COR-L47 (cell line): ENCODE measurements at regions not wholly inside any gene's neighbourhood (a gene's known extent, or its start where the extent isn't known, plus 50 kb on each side); places are given as distances from the start of the nearest gene placed in this dataset.
"Not testable (repeated sequence)": the region's sequence is repeated elsewhere in the genome, so short reads cannot be mapped to it uniquely, and the experiment has no call there.

ENCODE experiments used
- DNase-seq: peaks from one replicate; lab custom pipeline; 2025; lab: John Stamatoyannopoulos, UW

GRCh38 chr2:22126106-22126505 lies 1002.3 kb downstream of the TDRD15 start:
- no peak for DNase-seq

- no peak for DNase-seq
Observed at GRCh38 chr2:22126978-22127377, 1003.2 kb downstream of the TDRD15 start.

GRCh38 chr2:22134421-22134820 lies 1010.7 kb downstream of the TDRD15 start:
- DNase-seq: no peak

- no peak for DNase-seq
Observed at GRCh38 chr2:22136446-22136845, 1012.7 kb downstream of the TDRD15 start.

- DNase-seq: no peak
Observed at GRCh38 chr2:22143840-22144239, 1020.1 kb downstream of the TDRD15 start.

- no peak for DNase-seq
Observed at GRCh38 chr2:22153931-22154613, 1030.3 kb downstream of the TDRD15 start.

GRCh38 chr2:22156661-22157060 lies 1032.9 kb downstream of the TDRD15 start:
- not testable (repeated sequence) for DNase-seq

GRCh38 chr2:22167256-22167655 lies 1043.5 kb downstream of the TDRD15 start:
- DNase-seq: no peak

- DNase-seq: no peak
Observed at GRCh38 chr2:22175003-22175402, 1051.2 kb downstream of the TDRD15 start.

- DNase-seq: no peak
Observed at GRCh38 chr2:22185251-22185650, 1061.5 kb downstream of the TDRD15 start.

- DNase-seq: not testable (repeated sequence)
Observed at GRCh38 chr2:22186261-22186828, 1062.6 kb downstream of the TDRD15 start.

- DNase-seq: no peak
Observed at GRCh38 chr2:22189893-22190480, 1066.2 kb downstream of the TDRD15 start.

- DNase-seq: no peak
Observed at GRCh38 chr2:22194218-22194617, 1070.5 kb downstream of the TDRD15 start.

- DNase-seq: no peak
Observed at GRCh38 chr2:22196806-22197205, 1073.0 kb downstream of the TDRD15 start.

- no peak for DNase-seq
Observed at GRCh38 chr2:22198381-22199283, 1074.9 kb downstream of the TDRD15 start.

- no peak for DNase-seq
Observed at GRCh38 chr2:22199994-22200393, 1076.2 kb downstream of the TDRD15 start.

- no peak for DNase-seq
Observed at GRCh38 chr2:22209545-22209944, 1085.8 kb downstream of the TDRD15 start.

- DNase-seq: no peak
Observed at GRCh38 chr2:22213237-22213636, 1089.5 kb downstream of the TDRD15 start.

GRCh38 chr2:22215517-22215916 lies 1091.7 kb downstream of the TDRD15 start:
- no peak for DNase-seq

- DNase-seq: no peak
Observed at GRCh38 chr2:22217881-22218280, 1094.1 kb downstream of the TDRD15 start.

GRCh38 chr2:22221006-22221405 lies 1097.2 kb downstream of the TDRD15 start:
- no peak for DNase-seq

GRCh38 chr2:22238967-22239366 lies 1115.2 kb downstream of the TDRD15 start:
- DNase-seq: no peak

GRCh38 chr2:22247466-22247865 lies 1123.7 kb downstream of the TDRD15 start:
- no peak for DNase-seq
